GM12874 (cell line): ENCODE measurements at regions not wholly inside any gene's neighbourhood (a gene's known extent, or its start where the extent isn't known, plus 50 kb on each side); places are given as distances from the start of the nearest gene placed in this dataset.

Source experiments
- CTCF ChIP-seq: IDR thresholded peaks from 2 replicates; pipeline ENCODE4 v1.5.1; 2011; ENCODE audit warnings: low read depth, mild to moderate bottlenecking, control low read depth, low read length, moderate library complexity; ENCODE audit not compliant: insufficient read depth

DNA sequence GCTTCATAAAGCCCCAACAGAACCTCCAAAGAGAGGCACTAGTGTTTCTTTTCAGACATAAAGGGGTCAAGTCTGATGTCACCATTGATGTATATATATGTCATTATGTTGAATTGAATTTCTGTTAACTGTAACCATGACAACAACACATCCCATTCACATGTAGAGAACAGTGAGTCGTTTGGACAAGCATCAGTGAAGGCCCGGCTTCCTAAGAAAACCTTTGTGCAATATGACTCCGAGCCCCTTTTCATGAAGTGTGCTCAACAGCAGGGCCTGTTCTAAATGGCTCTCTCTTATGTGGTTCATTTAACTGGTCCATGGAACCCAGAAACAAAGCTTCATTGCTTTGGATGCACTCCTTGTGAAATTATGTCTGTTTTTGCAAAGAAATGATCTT, 67.2 kb upstream of the UBL3 start:
- TF ChIP-seq CTCF, result no peak

DNA sequence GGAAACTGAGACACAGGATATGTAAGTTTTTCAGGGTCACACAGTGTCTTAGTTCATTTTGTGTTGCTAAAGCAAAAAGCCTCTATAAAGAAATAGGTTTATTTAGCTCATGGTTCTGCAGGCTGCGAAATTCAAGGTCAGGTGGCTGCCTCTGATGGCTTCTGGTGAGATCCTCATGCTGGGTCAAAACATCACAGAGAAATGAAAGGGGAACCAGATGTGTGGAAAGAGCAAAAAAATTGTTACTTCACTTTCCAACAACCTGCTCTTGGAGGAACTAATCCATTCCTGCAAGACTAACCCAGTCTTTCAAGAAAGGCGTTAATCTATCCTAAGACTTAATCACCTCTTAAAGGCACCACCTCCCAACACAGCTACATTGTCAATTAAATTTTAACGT, 64.2 kb upstream of the UBL3 start:
- no peak for TF ChIP-seq CTCF

- TF ChIP-seq CTCF, result no peak
Observed at GRCh38 chr13:29911781-29912418, 61.5 kb upstream of the UBL3 start.

DNA sequence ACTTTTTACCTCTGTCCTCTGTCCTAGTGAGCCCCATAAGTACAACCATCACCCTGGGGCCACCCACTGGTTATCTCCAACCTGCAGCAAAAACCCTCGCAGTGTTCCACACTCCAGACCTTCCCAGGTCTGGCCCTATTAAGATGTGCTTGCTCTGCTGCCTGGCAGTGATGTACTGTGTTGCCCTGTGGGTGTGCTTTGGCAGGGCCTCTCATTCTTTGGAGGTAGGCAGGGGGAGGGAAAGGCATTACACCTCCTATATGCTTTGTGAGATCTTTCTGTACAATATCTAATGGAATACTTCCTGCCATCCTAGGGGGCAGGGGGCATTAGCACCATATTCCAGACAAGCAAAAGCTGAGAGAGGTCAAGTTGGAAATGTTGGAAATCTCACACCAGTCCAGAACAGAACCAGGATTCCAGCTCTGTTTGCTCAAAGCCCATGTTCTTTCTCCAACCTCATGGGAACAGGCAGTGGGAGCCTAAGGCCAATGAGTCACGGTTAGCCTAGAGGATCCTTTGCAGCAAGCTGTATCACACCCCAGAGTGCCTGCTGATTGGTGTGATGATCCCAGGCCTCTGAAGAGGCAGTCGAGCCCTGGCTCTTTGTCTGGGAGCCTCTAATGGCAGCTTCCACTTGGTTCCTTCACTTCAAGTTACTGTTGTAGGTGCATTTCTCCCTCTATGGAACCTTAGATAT, 59.7 kb upstream of the UBL3 start:
- no peak for TF ChIP-seq CTCF

DNA sequence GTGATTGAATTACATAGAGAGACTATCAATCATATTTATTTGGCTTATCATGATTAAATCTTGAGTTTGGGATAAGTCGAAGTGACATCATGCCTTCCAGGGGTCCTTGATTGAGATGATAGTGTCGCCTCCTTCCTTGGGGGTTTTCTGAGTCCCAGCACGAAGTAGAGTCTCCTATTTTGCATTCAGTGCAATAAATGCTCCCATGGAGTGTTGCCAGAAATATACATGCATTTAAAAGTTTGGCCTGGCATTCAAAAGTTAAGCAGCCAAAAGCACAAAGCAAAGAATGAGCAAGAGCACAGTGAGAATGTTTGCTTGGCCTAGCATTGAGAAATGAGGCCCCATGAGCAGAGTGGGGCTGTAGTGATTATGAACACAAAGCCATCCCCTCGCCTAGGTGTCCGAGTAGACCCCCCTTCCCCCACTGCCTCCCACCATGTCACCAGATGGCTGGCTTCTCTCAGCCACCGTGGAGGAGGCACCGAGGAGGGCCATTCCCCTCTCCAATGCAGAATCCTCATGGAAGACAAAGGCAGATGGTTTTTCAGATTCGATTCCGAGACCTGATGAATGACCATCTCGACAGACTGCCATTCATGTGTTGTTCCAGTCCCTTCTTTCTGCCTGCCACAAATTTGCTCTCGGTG, 58.8 kb upstream of the UBL3 start:
- no peak for TF ChIP-seq CTCF

- no peak for TF ChIP-seq CTCF
Observed at GRCh38 chr13:29908416-29909080, 58.1 kb upstream of the UBL3 start.

GRCh38 chr13:29907670-29908069, 57.3 kb upstream of the UBL3 start:
- no peak for TF ChIP-seq CTCF
